Mucosa of descending colon (tissue), 3 donors: ENCODE measurements at regions not wholly inside any gene's neighbourhood (a gene's known extent, or its start where the extent isn't known, plus 50 kb on each side); places are given as distances from the start of the nearest gene placed in this dataset.
A peak's percentile ranks its signal among the peaks of the same experiment; 100 is the strongest.

Source experiments
- ATAC-seq: fragments of 200-7000 bp; cut with Tn5 transposase; one replicate; pipeline ENCODE4 v1.9.1; 2020; ENCODE audit warnings: mild to moderate bottlenecking, moderate library complexity
- DNase-seq, 3 donors: peaks; one replicate each; pipeline ENCODE4 v3.0.0-alpha.2; 2020
- H3K36me3 ChIP-seq: fragments of 200-600 bp; one replicate; pipeline ENCODE4 v1.8.0; 2021; ENCODE audit warnings: low read depth, mild to moderate bottlenecking
- H3K4me1 ChIP-seq: fragments of 200-600 bp; one replicate; pipeline ENCODE4 v1.8.0; 2021; ENCODE audit warnings: low read depth, mild to moderate bottlenecking
- H3K4me3 ChIP-seq: fragments of 200-600 bp; one replicate; pipeline ENCODE4 v1.8.0; 2021; ENCODE audit warnings: mild to moderate bottlenecking
- H3K9me3 ChIP-seq: fragments of 200-600 bp; one replicate; pipeline ENCODE4 v1.8.0; 2021; ENCODE audit warnings: mild to moderate bottlenecking
- CTCF ChIP-seq: fragments of 200-600 bp; IDR thresholded peaks from one replicate; pipeline ENCODE4 v1.8.0; 2022; ENCODE audit warnings: antibody characterized with exemption, mild to moderate bottlenecking
- intact Hi-C, 2 donors: fragments of 100-400 bp; cut with DNase I in 1 of 2; cut with micrococcal nuclease in 1 of 2; formaldehyde crosslinking; loops; one replicate each; pipeline versions ENCODE4 v1.11.0 to v1.11.1; 2022; cut with DNase I, micrococcal nuclease
- donor health status: DM: no; HTN: no; CAD: no; lungs with moderate emphysema.
- donor health status: DM: no; HTN: no; CAD: no.
- donor health status: DM: no; HTN: yes; CAD: no.

- Histone ChIP-seq H3K9me3 (no peaks in the 10 kb centered on the region), H3K4me1 (no peaks in the 10 kb centered on the region), H3K36me3 (no peaks in the 10 kb centered on the region), H3K4me3 (no peak overlapping the region)
- ATAC-seq (no peak), DNase-seq (no peak)
- no peak for TF ChIP-seq CTCF
- intact Hi-C loops, result no loop called here
These were observed 71.8 kb downstream of the FUNDC1 start for GRCh38 chrX:44470816-44471215.

GRCh38 chrX:44462850-44463249 lies 79.8 kb downstream of the FUNDC1 start:
- DNase-seq, result peak in 1 of 3 donors; percentile 10
- Histone ChIP-seq H3K4me1 (no peaks in the 10 kb centered on the region), H3K4me3 (no peak overlapping the region), H3K9me3 (no peaks in the 10 kb centered on the region), H3K36me3 (no peaks in the 10 kb centered on the region)
- ATAC-seq, result no peak
- intact Hi-C loops, result no loop called here
- no peak for TF ChIP-seq CTCF

- Histone ChIP-seq H3K36me3 (no peaks in the 10 kb centered on the region), H3K9me3 (no peaks in the 10 kb centered on the region), H3K4me1 (no peaks in the 10 kb centered on the region), H3K4me3 (no peak overlapping the region)
- intact Hi-C loops, result no loop called here
- no peak for DNase-seq
- ATAC-seq, result no peak
- TF ChIP-seq CTCF, result no peak
These were observed 83.2 kb downstream of the FUNDC1 start for GRCh38 chrX:44459501-44459900.

- intact Hi-C loops, result no loop called here
- no peak for TF ChIP-seq CTCF
- H3K36me3 ChIP-seq, result no peaks in the 10 kb centered on the region
- no peaks in the 10 kb centered on the region for H3K4me1 ChIP-seq
- no peak for DNase-seq
- no peak for ATAC-seq
- no peak overlapping the region for H3K4me3 ChIP-seq
- no peaks in the 10 kb centered on the region for H3K9me3 ChIP-seq
These were observed 86.0 kb downstream of the FUNDC1 start for GRCh38 chrX:44456685-44457084.

GRCh38 chrX:44451056-44451455 lies 91.6 kb downstream of the FUNDC1 start:
- DNase-seq, result no peak
- Histone ChIP-seq H3K36me3 (no peaks in the 10 kb centered on the region), H3K4me3 (no peak overlapping the region), H3K4me1 (no peaks in the 10 kb centered on the region), H3K9me3 (no peaks in the 10 kb centered on the region)
- no peak for TF ChIP-seq CTCF
- ATAC-seq, result no peak
- intact Hi-C loops, result no loop called here

GRCh38 chrX:44447214-44447613 lies 95.4 kb downstream of the FUNDC1 start:
- Histone ChIP-seq H3K9me3 (no peaks in the 10 kb centered on the region), H3K36me3 (no peaks in the 10 kb centered on the region), H3K4me3 (no peak overlapping the region), H3K4me1 (no peaks in the 10 kb centered on the region)
- DNase-seq, result no peak
- no peak for ATAC-seq
- TF ChIP-seq CTCF, result no peak
- intact Hi-C loops, result no loop called here
